Peyer's patch (tissue), 4 donors: ENCODE measurements at regions not wholly inside any gene's neighbourhood (a gene's known extent, or its start where the extent isn't known, plus 50 kb on each side); places are given as distances from the start of the nearest gene placed in this dataset.

Experiments
- CTCF ChIP-seq, 6 experiments: fragments of 450-650 bp in 4 of 6; fragments of 200-600 bp in 2 of 6; sonication (generic) in 1 of 6; IDR thresholded peaks; one replicate each; pipeline ENCODE4 v1.5.1; 2017 to 2019; ENCODE audit warnings: antibody characterized with exemption in 6 of 6, mild to moderate bottlenecking in 3 of 6, moderate library complexity in 1 of 6
- POLR2A ChIP-seq, 2 donors: fragments of 450-650 bp; IDR thresholded peaks; one replicate each; pipeline ENCODE4 v1.5.1; 2017; ENCODE audit warnings: antibody characterized with exemption in 2 of 2, mild to moderate bottlenecking in 2 of 2, moderate library complexity in 2 of 2

DNA sequence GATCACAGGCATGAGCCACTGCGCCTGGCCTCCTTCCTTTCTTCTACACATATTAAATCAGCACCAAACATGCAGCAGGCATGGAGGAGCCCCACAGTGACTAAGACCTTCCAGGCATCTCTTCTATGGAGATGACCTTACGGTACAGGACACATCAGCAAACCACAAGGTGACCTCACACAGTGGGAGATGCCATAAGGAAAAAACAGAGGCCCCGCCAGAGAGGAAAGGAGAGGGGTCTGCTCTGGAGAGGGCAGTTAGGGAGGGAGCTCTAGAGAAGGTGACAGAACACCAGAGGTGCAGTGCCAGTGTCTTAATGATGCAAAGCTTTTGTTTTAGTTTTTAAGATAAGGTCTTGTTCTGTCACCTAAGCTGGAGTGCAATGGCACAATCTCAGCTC is 81.1 kb upstream of the ESRRB start:
- TF ChIP-seq POLR2A (IDR thresholded peaks at IDR 0.05): no peak
- no peak for TF ChIP-seq CTCF (IDR thresholded peaks at IDR 0.05)
